GM23338 (cell line): ENCODE measurements at regions not wholly inside any gene's neighbourhood (a gene's known extent, or its start where the extent isn't known, plus 50 kb on each side); places are given as distances from the start of the nearest gene placed in this dataset.

Source experiments
- ATAC-seq: fragments of 200-7000 bp; cut with Tn5 transposase; 3 replicates; pipeline ENCODE4 v1.9.1; 2020
- DNase-seq: peaks from one replicate; pipeline ENCODE4 v3.0.0-alpha.2; 2015; ENCODE audit warnings: low spot score
- H2AFZ ChIP-seq: fragments of 200-600 bp; sonication (generic); 2 replicates; pipeline ENCODE4 v1.8.0; 2016; ENCODE audit warnings: antibody characterized with exemption, mild to moderate bottlenecking, moderate library complexity
- H3F3A ChIP-seq: fragments of 200-600 bp; sonication (generic); replicated peaks from 2 replicates; pipeline ENCODE4 v1.8.0; 2017; ENCODE audit warnings: antibody characterized with exemption, mixed run types, low read depth
- H3K27ac ChIP-seq: fragments of 200-600 bp; sonication (generic); 2 replicates; pipeline ENCODE4 v1.6.1; 2016; ENCODE audit warnings: low read depth
- H3K27me3 ChIP-seq: fragments of 200-600 bp; sonication (generic); 2 replicates; pipeline ENCODE4 v1.8.0; 2016; ENCODE audit warnings: mild to moderate bottlenecking, mixed run types, moderate library complexity; ENCODE audit not compliant: insufficient read depth
- H3K36me3 ChIP-seq: fragments of 200-600 bp; sonication (generic); 2 replicates; pipeline ENCODE4 v1.8.0; 2016; ENCODE audit warnings: mild to moderate bottlenecking; ENCODE audit not compliant: insufficient read depth
- H3K4me1 ChIP-seq: fragments of 200-600 bp; sonication (generic); 2 replicates; pipeline ENCODE4 v1.8.0; 2016; ENCODE audit warnings: mild to moderate bottlenecking, moderate library complexity; ENCODE audit not compliant: insufficient read depth
- H3K4me2 ChIP-seq: fragments of 200-600 bp; sonication (generic); 2 replicates; pipeline ENCODE4 v1.7.1; 2017; ENCODE audit warnings: mixed run types
- H3K4me3 ChIP-seq: fragments of 200-600 bp; sonication (generic); 2 replicates; pipeline ENCODE4 v1.6.1; 2016; ENCODE audit warnings: mixed run types
- H3K79me2 ChIP-seq: fragments of 200-600 bp; sonication (generic); replicated peaks from 2 replicates; pipeline ENCODE4 v1.8.0; 2017; ENCODE audit warnings: mild to moderate bottlenecking; ENCODE audit not compliant: insufficient read depth
- H3K9me2 ChIP-seq: fragments of 200-600 bp; sonication (generic); 2 replicates; pipeline ENCODE4 v1.8.0; 2017; ENCODE audit not compliant: insufficient read depth
- H4K20me1 ChIP-seq: fragments of 200-600 bp; sonication (generic); replicated peaks from 2 replicates; pipeline ENCODE4 v1.8.0; 2017; ENCODE audit warnings: mild to moderate bottlenecking; ENCODE audit not compliant: insufficient read depth
- H3K27ac Mint-ChIP-seq: 2 replicates; pipeline ENCODE4 v1.8.0; 2020; ENCODE audit warnings: inconsistent platforms, mild to moderate bottlenecking, moderate library complexity, mixed read lengths
- H3K27me3 Mint-ChIP-seq: 3 replicates; pipeline ENCODE4 v1.8.0; 2022; ENCODE audit warnings: low read depth, mild to moderate bottlenecking, moderate library complexity, mixed read lengths, inconsistent platforms; ENCODE audit not compliant: insufficient read depth, poor library complexity
- H3K36me3 Mint-ChIP-seq: 3 replicates; pipeline ENCODE4 v1.8.0; 2021; ENCODE audit warnings: low read depth, mild to moderate bottlenecking, inconsistent platforms, moderate library complexity, mixed read lengths
- H3K4me1 Mint-ChIP-seq: 3 replicates; pipeline ENCODE4 v1.8.0; 2020; ENCODE audit warnings: mild to moderate bottlenecking, inconsistent platforms, mixed read lengths
- H3K4me3 Mint-ChIP-seq: 3 replicates; pipeline ENCODE4 v1.8.0; 2021; ENCODE audit warnings: moderate library complexity, mild to moderate bottlenecking, inconsistent platforms, mixed read lengths
- H3K9me3 Mint-ChIP-seq: 3 replicates; pipeline ENCODE4 v1.8.0; 2020; ENCODE audit warnings: moderate library complexity, mild to moderate bottlenecking, inconsistent platforms, mixed read lengths
- CREB1 ChIP-seq: fragments of 250-450 bp; sonication (Bioruptor Pico); IDR thresholded peaks from 2 replicates; pipeline ENCODE4 v1.5.0; 2020; ENCODE audit warnings: low read depth, mild to moderate bottlenecking, moderate library complexity
- EZH2 ChIP-seq: fragments of 200-600 bp; sonication (generic); IDR thresholded peaks from one replicate; pipeline ENCODE4 v1.8.0; 2017; ENCODE audit warnings: antibody characterized with exemption, mild to moderate bottlenecking, low read depth; ENCODE audit not compliant: unreplicated experiment
- EZH2phosphoT487 ChIP-seq: fragments of 200-600 bp; sonication (generic); IDR thresholded peaks from one replicate; pipeline ENCODE4 v1.8.1; 2018; ENCODE audit warnings: antibody characterized with exemption; ENCODE audit not compliant: unreplicated experiment
- JUNB ChIP-seq: IDR thresholded peaks from one replicate; pipeline ENCODE4 v1.6.1; 2016; ENCODE audit warnings: antibody characterized with exemption; ENCODE audit not compliant: unreplicated experiment
- NANOG ChIP-seq: IDR thresholded peaks from 2 replicates; pipeline ENCODE4 v1.6.1; 2016; ENCODE audit warnings: antibody characterized with exemption, borderline replicate concordance
- POLR2AphosphoS5 ChIP-seq: IDR thresholded peaks from 2 replicates; pipeline ENCODE4 v1.6.1; 2016; ENCODE audit warnings: antibody characterized with exemption, low read depth
- STAT1 ChIP-seq: IDR thresholded peaks from one replicate; pipeline ENCODE4 v1.6.1; 2016; ENCODE audit warnings: antibody characterized with exemption; ENCODE audit not compliant: unreplicated experiment
- ZNF331 ChIP-seq: fragments of 250-450 bp; sonication (Bioruptor Pico); IDR thresholded peaks from 2 replicates; pipeline ENCODE4 v1.5.0; 2020; ENCODE audit warnings: low read depth, mild to moderate bottlenecking, moderate library complexity
- TF ChIP-seq, protein P1 (sequence below): IDR thresholded peaks from 2 replicates; pipeline ENCODE4 v1.6.1; 2016; ENCODE audit warnings: antibody characterized with exemption
- TF ChIP-seq, protein P2 (sequence below), 2 experiments: fragments of 200-600 bp in 1 of 2; sonication (generic) in 1 of 2; conservative IDR thresholded peaks; 2 replicates each; pipeline versions ENCODE4 v1.5.1 to v1.6.1; 2016 to 2017; ENCODE audit warnings: antibody characterized with exemption in 2 of 2, low read depth in 2 of 2, mild to moderate bottlenecking in 2 of 2, moderate library complexity in 1 of 2
- TF ChIP-seq, protein P3 (sequence below): fragments of 250-450 bp; sonication (Bioruptor Pico); IDR thresholded peaks from 2 replicates; pipeline ENCODE4 v1.5.0; 2020; ENCODE audit warnings: mild to moderate bottlenecking, moderate library complexity
- TF ChIP-seq, protein P4 (sequence below): IDR thresholded peaks from one replicate; pipeline ENCODE4 v1.6.1; 2018; ENCODE audit warnings: antibody characterized with exemption; ENCODE audit not compliant: unreplicated experiment

DNA sequence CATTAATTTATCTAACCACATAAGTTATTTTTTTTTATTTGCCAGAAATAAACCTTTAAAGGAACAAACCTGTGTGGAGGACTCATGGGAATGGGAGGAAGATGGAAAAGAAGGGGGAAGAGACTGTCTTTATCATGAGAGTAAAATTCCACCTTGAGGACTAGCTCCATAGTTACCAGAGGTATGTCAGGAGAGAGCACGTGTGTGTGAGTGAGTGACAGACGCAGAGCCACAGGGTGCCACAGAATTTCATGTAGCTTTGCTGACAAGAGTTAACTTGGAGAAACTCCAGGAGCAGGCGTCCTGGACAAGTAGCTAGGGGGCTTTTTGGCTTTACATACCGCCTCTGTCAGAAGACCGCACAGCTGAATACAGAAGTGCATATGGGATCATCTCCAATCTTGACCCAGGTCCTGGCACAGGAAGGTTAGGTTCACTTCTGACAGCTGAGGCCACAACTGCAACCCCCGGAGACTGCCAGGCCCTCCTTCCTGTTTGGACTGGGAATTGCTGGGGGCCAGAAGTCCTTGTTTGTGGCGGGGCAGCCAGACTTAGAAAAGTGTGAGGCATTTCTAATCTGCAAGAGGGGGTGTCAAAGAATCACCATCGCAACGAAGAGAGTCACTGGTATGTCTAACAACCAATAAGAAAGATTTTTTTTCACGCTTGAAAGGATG is 197.8 kb upstream of the TPM1 start:
- no peak overlapping the region for H3K4me2 ChIP-seq
- Mint-ChIP-seq H3K36me3 (peaks cover 10% of the 10 kb centered on the region), H3K4me1 (peaks cover 38% of the 10 kb centered on the region), H3K27me3 (peaks cover 15% of the 10 kb centered on the region), H3K4me3 (no peak overlapping the region), H3K27ac (no peak overlapping the region), H3K9me3 (peaks cover 10% of the 10 kb centered on the region; the same call in 2 of the 3 replicates)
- ATAC-seq, result no peak
- H3K9me2 ChIP-seq, result no peaks in the 10 kb centered on the region
- H3K36me3 ChIP-seq, result no peaks in the 10 kb centered on the region
- no peak overlapping the region for H3K4me3 ChIP-seq
- DNase-seq, result no peak
- 0 out of 2 replicates have a peak, but pooled peaks cover 9% of the 10 kb centered on the region for H3F3A ChIP-seq
- no peak overlapping the region for H3K27ac ChIP-seq
- no peaks in the 10 kb centered on the region for H4K20me1 ChIP-seq
- TF ChIP-seq ZNF331 (CRISPR knock-in tag) (no peak), POLR2AphosphoS5 (no peak), JUNB (no peak), NANOG (no peak), EZH2 (no peak), CREB1 (CRISPR knock-in tag) (no peak), STAT1 (no peak), EZH2phosphoT487 (no peak)
- TF ChIP-seq, protein P1, sequence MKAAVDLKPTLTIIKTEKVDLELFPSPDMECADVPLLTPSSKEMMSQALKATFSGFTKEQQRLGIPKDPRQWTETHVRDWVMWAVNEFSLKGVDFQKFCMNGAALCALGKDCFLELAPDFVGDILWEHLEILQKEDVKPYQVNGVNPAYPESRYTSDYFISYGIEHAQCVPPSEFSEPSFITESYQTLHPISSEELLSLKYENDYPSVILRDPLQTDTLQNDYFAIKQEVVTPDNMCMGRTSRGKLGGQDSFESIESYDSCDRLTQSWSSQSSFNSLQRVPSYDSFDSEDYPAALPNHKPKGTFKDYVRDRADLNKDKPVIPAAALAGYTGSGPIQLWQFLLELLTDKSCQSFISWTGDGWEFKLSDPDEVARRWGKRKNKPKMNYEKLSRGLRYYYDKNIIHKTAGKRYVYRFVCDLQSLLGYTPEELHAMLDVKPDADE, result no peak
- TF ChIP-seq, protein P2, sequence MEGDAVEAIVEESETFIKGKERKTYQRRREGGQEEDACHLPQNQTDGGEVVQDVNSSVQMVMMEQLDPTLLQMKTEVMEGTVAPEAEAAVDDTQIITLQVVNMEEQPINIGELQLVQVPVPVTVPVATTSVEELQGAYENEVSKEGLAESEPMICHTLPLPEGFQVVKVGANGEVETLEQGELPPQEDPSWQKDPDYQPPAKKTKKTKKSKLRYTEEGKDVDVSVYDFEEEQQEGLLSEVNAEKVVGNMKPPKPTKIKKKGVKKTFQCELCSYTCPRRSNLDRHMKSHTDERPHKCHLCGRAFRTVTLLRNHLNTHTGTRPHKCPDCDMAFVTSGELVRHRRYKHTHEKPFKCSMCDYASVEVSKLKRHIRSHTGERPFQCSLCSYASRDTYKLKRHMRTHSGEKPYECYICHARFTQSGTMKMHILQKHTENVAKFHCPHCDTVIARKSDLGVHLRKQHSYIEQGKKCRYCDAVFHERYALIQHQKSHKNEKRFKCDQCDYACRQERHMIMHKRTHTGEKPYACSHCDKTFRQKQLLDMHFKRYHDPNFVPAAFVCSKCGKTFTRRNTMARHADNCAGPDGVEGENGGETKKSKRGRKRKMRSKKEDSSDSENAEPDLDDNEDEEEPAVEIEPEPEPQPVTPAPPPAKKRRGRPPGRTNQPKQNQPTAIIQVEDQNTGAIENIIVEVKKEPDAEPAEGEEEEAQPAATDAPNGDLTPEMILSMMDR (conservative IDR thresholded peaks at IDR 0.05; ENCODE audit: low read depth in 2 of 2), result no peak
- TF ChIP-seq, protein P3, sequence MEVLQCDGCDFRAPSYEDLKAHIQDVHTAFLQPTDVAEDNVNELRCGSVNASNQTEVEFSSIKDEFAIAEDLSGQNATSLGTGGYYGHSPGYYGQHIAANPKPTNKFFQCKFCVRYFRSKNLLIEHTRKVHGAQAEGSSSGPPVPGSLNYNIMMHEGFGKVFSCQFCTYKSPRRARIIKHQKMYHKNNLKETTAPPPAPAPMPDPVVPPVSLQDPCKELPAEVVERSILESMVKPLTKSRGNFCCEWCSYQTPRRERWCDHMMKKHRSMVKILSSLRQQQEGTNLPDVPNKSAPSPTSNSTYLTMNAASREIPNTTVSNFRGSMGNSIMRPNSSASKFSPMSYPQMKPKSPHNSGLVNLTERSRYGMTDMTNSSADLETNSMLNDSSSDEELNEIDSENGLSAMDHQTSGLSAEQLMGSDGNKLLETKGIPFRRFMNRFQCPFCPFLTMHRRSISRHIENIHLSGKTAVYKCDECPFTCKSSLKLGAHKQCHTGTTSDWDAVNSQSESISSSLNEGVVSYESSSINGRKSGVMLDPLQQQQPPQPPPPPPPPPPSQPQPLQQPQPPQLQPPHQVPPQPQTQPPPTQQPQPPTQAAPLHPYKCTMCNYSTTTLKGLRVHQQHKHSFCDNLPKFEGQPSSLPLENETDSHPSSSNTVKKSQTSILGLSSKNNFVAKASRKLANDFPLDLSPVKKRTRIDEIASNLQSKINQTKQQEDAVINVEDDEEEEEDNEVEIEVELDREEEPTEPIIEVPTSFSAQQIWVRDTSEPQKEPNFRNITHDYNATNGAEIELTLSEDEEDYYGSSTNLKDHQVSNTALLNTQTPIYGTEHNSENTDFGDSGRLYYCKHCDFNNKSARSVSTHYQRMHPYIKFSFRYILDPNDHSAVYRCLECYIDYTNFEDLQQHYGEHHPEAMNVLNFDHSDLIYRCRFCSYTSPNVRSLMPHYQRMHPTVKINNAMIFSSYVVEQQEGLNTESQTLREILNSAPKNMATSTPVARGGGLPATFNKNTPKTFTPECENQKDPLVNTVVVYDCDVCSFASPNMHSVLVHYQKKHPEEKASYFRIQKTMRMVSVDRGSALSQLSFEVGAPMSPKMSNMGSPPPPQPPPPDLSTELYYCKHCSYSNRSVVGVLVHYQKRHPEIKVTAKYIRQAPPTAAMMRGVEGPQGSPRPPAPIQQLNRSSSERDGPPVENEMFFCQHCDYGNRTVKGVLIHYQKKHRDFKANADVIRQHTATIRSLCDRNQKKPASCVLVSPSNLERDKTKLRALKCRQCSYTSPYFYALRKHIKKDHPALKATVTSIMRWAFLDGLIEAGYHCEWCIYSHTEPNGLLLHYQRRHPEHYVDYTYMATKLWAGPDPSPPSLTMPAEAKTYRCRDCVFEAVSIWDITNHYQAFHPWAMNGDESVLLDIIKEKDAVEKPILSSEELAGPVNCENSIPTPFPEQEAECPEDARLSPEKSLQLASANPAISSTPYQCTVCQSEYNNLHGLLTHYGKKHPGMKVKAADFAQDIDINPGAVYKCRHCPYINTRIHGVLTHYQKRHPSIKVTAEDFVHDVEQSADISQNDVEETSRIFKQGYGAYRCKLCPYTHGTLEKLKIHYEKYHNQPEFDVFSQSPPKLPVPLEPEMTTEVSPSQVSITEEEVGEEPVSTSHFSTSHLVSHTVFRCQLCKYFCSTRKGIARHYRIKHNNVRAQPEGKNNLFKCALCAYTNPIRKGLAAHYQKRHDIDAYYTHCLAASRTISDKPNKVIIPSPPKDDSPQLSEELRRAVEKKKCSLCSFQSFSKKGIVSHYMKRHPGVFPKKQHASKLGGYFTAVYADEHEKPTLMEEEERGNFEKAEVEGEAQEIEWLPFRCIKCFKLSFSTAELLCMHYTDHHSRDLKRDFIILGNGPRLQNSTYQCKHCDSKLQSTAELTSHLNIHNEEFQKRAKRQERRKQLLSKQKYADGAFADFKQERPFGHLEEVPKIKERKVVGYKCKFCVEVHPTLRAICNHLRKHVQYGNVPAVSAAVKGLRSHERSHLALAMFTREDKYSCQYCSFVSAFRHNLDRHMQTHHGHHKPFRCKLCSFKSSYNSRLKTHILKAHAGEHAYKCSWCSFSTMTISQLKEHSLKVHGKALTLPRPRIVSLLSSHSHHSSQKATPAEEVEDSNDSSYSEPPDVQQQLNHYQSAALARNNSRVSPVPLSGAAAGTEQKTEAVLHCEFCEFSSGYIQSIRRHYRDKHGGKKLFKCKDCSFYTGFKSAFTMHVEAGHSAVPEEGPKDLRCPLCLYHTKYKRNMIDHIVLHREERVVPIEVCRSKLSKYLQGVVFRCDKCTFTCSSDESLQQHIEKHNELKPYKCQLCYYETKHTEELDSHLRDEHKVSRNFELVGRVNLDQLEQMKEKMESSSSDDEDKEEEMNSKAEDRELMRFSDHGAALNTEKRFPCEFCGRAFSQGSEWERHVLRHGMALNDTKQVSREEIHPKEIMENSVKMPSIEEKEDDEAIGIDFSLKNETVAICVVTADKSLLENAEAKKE (CRISPR knock-in tag), result no peak
- TF ChIP-seq, protein P4, sequence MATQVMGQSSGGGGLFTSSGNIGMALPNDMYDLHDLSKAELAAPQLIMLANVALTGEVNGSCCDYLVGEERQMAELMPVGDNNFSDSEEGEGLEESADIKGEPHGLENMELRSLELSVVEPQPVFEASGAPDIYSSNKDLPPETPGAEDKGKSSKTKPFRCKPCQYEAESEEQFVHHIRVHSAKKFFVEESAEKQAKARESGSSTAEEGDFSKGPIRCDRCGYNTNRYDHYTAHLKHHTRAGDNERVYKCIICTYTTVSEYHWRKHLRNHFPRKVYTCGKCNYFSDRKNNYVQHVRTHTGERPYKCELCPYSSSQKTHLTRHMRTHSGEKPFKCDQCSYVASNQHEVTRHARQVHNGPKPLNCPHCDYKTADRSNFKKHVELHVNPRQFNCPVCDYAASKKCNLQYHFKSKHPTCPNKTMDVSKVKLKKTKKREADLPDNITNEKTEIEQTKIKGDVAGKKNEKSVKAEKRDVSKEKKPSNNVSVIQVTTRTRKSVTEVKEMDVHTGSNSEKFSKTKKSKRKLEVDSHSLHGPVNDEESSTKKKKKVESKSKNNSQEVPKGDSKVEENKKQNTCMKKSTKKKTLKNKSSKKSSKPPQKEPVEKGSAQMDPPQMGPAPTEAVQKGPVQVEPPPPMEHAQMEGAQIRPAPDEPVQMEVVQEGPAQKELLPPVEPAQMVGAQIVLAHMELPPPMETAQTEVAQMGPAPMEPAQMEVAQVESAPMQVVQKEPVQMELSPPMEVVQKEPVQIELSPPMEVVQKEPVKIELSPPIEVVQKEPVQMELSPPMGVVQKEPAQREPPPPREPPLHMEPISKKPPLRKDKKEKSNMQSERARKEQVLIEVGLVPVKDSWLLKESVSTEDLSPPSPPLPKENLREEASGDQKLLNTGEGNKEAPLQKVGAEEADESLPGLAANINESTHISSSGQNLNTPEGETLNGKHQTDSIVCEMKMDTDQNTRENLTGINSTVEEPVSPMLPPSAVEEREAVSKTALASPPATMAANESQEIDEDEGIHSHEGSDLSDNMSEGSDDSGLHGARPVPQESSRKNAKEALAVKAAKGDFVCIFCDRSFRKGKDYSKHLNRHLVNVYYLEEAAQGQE, result no peak
- no peak overlapping the region for H2AFZ ChIP-seq
- no peaks in the 10 kb centered on the region for H3K27me3 ChIP-seq
- H3K79me2 ChIP-seq, result no peaks in the 10 kb centered on the region
- H3K4me1 ChIP-seq, result peaks cover 14% of the 10 kb centered on the region
